ENCODE measurements at regions not wholly inside any gene's neighbourhood (a gene's known extent, or its start where the extent isn't known, plus 50 kb on each side); places are given as distances from the start of the nearest gene placed in this dataset.

GRCh38 chr10:133026171-133026570 is 61.6 kb upstream of the ADGRA1 start:
- no peak for DNase-seq
- no peak overlapping the region for H3K4me3 Mint-ChIP-seq
- POLR2A ChIA-PET, result no interaction called here
- CTCF ChIA-PET, result no interaction called here
- no peaks in the 10 kb centered on the region for H3K36me3 Mint-ChIP-seq (ENCODE audit: low read depth)
- no peak overlapping the region for H3K27ac Mint-ChIP-seq
- H3K27me3 Mint-ChIP-seq (ENCODE audit: low read depth), result no peaks in the 10 kb centered on the region
- no peak for ATAC-seq
- no peaks in the 10 kb centered on the region for H3K9me3 Mint-ChIP-seq (ENCODE audit: insufficient read depth)
- H3K4me1 Mint-ChIP-seq (ENCODE audit: low read depth), result no peaks in the 10 kb centered on the region

- POLR2A ChIA-PET, result no interaction called here
- ATAC-seq (no peak), DNase-seq (no peak)
- CTCF ChIA-PET, result no interaction called here
- no peaks in the 10 kb centered on the region for H3K9me3 Mint-ChIP-seq (ENCODE audit: insufficient read depth)
- no peaks in the 10 kb centered on the region for H3K27me3 Mint-ChIP-seq (ENCODE audit: low read depth)
- no peak overlapping the region for H3K27ac Mint-ChIP-seq
- no peaks in the 10 kb centered on the region for H3K36me3 Mint-ChIP-seq (ENCODE audit: low read depth)
- H3K4me3 Mint-ChIP-seq, result no peak overlapping the region
- H3K4me1 Mint-ChIP-seq (ENCODE audit: low read depth), result no peaks in the 10 kb centered on the region
These were observed 62.1 kb upstream of the ADGRA1 start for GRCh38 chr10:133025558-133026090.

GRCh38 chr10:133024704-133025557 is 62.8 kb upstream of the ADGRA1 start:
- no peaks in the 10 kb centered on the region for H3K9me3 Mint-ChIP-seq (ENCODE audit: insufficient read depth)
- DNase-seq (no peak), ATAC-seq (no peak)
- ChIA-PET CTCF (no interaction called here), POLR2A (no interaction called here)
- H3K27me3 Mint-ChIP-seq (ENCODE audit: low read depth), result no peaks in the 10 kb centered on the region
- H3K4me1 Mint-ChIP-seq (ENCODE audit: low read depth), result no peaks in the 10 kb centered on the region
- H3K27ac Mint-ChIP-seq, result no peak overlapping the region
- no peak overlapping the region for H3K4me3 Mint-ChIP-seq
- H3K36me3 Mint-ChIP-seq (ENCODE audit: low read depth), result no peaks in the 10 kb centered on the region

- no peak for ATAC-seq
- Mint-ChIP-seq H3K36me3 (ENCODE audit: low read depth) (no peaks in the 10 kb centered on the region), H3K4me3 (no peak overlapping the region), H3K27me3 (ENCODE audit: low read depth) (no peaks in the 10 kb centered on the region), H3K4me1 (ENCODE audit: low read depth) (no peaks in the 10 kb centered on the region), H3K27ac (no peak overlapping the region), H3K9me3 (ENCODE audit: insufficient read depth) (no peaks in the 10 kb centered on the region)
- ChIA-PET POLR2A (no interaction called here), CTCF (no interaction called here)
- DNase-seq, result no peak
These were observed 64.4 kb upstream of the ADGRA1 start for GRCh38 chr10:133023216-133023843.

GRCh38 chr10:133022776-133023100 is 65.0 kb upstream of the ADGRA1 start:
- H3K27me3 Mint-ChIP-seq (ENCODE audit: low read depth), result no peaks in the 10 kb centered on the region
- no peak overlapping the region for H3K27ac Mint-ChIP-seq
- H3K4me3 Mint-ChIP-seq, result no peak overlapping the region
- CTCF ChIA-PET, result no interaction called here
- ATAC-seq, result no peak
- no peaks in the 10 kb centered on the region for H3K9me3 Mint-ChIP-seq (ENCODE audit: insufficient read depth)
- no peak for DNase-seq
- H3K36me3 Mint-ChIP-seq (ENCODE audit: low read depth), result no peaks in the 10 kb centered on the region
- H3K4me1 Mint-ChIP-seq (ENCODE audit: low read depth), result no peaks in the 10 kb centered on the region
- POLR2A ChIA-PET, result no interaction called here

- POLR2A ChIA-PET, result no interaction called here
- no peak for DNase-seq
- no peaks in the 10 kb centered on the region for H3K27me3 Mint-ChIP-seq (ENCODE audit: low read depth)
These were observed 65.6 kb upstream of the ADGRA1 start for GRCh38 chr10:133021963-133022775.

GRCh38 chr10:133021116-133021962 is 66.4 kb upstream of the ADGRA1 start:
- ChIA-PET CTCF (no interaction called here), POLR2A (no interaction called here)
- Mint-ChIP-seq H3K27ac (no peak overlapping the region), H3K4me3 (no peak overlapping the region), H3K9me3 (ENCODE audit: insufficient read depth) (no peaks in the 10 kb centered on the region), H3K36me3 (ENCODE audit: low read depth) (no peaks in the 10 kb centered on the region), H3K4me1 (ENCODE audit: low read depth) (no peaks in the 10 kb centered on the region), H3K27me3 (ENCODE audit: low read depth) (no peaks in the 10 kb centered on the region)
- ATAC-seq (no peak), DNase-seq (no peak)

More at GRCh38 chr10:133021963-133022775, 65.6 kb upstream of the ADGRA1 start:
- Mint-ChIP-seq H3K36me3 (ENCODE audit: low read depth) (no peaks in the 10 kb centered on the region), H3K4me1 (ENCODE audit: low read depth) (no peaks in the 10 kb centered on the region), H3K27ac (no peak overlapping the region), H3K9me3 (ENCODE audit: insufficient read depth) (no peaks in the 10 kb centered on the region), H3K4me3 (no peak overlapping the region)
- ATAC-seq, result no peak
- CTCF ChIA-PET, result no interaction called here

- no peaks in the 10 kb centered on the region for H3K36me3 Mint-ChIP-seq (ENCODE audit: low read depth)
- ChIA-PET POLR2A (no interaction called here), CTCF (no interaction called here)
- DNase-seq (no peak), ATAC-seq (no peak)
- no peaks in the 10 kb centered on the region for H3K27me3 Mint-ChIP-seq (ENCODE audit: low read depth)
- no peaks in the 10 kb centered on the region for H3K4me1 Mint-ChIP-seq (ENCODE audit: low read depth)
- H3K4me3 Mint-ChIP-seq, result no peak overlapping the region
- no peaks in the 10 kb centered on the region for H3K9me3 Mint-ChIP-seq (ENCODE audit: insufficient read depth)
- no peak overlapping the region for H3K27ac Mint-ChIP-seq
These were observed 67.4 kb upstream of the ADGRA1 start for GRCh38 chr10:133020193-133020817.

GRCh38 chr10:133019651-133020050 is 68.1 kb upstream of the ADGRA1 start:
- ATAC-seq, result no peak

GRCh38 chr10:133019191-133019590 is 68.5 kb upstream of the ADGRA1 start:
- H3K36me3 Mint-ChIP-seq (ENCODE audit: low read depth), result no peaks in the 10 kb centered on the region
- H3K4me1 Mint-ChIP-seq (ENCODE audit: low read depth), result no peaks in the 10 kb centered on the region
- no peak overlapping the region for H3K4me3 Mint-ChIP-seq
- ChIA-PET CTCF (no interaction called here), POLR2A (no interaction called here)
- no peak for ATAC-seq
- H3K27me3 Mint-ChIP-seq (ENCODE audit: low read depth), result no peaks in the 10 kb centered on the region
- no peak overlapping the region for H3K27ac Mint-ChIP-seq
- H3K9me3 Mint-ChIP-seq (ENCODE audit: insufficient read depth), result no peaks in the 10 kb centered on the region
- DNase-seq, result no peak

More at GRCh38 chr10:133019651-133020050, 68.1 kb upstream of the ADGRA1 start:
- no peak for DNase-seq
- Mint-ChIP-seq H3K4me3 (no peak overlapping the region), H3K27ac (no peak overlapping the region), H3K36me3 (ENCODE audit: low read depth) (no peaks in the 10 kb centered on the region), H3K27me3 (ENCODE audit: low read depth) (no peaks in the 10 kb centered on the region), H3K9me3 (ENCODE audit: insufficient read depth) (no peaks in the 10 kb centered on the region), H3K4me1 (ENCODE audit: low read depth) (no peaks in the 10 kb centered on the region)
- ChIA-PET CTCF (no interaction called here), POLR2A (no interaction called here)

GRCh38 chr10:133018491-133018890 is 69.2 kb upstream of the ADGRA1 start:
- DNase-seq, result no peak

More at GRCh38 chr10:133018491-133018890, 69.2 kb upstream of the ADGRA1 start:
- no peak overlapping the region for H3K27ac Mint-ChIP-seq
- H3K4me1 Mint-ChIP-seq (ENCODE audit: low read depth), result no peaks in the 10 kb centered on the region
- H3K36me3 Mint-ChIP-seq (ENCODE audit: low read depth), result no peaks in the 10 kb centered on the region
- CTCF ChIA-PET, result no interaction called here
- no peak overlapping the region for H3K4me3 Mint-ChIP-seq
- no peaks in the 10 kb centered on the region for H3K27me3 Mint-ChIP-seq (ENCODE audit: low read depth)
- no peak for ATAC-seq
- POLR2A ChIA-PET, result no interaction called here
- H3K9me3 Mint-ChIP-seq (ENCODE audit: insufficient read depth), result no peaks in the 10 kb centered on the region

All from activated CD8-positive, alpha-beta T cell treated with anti-CD3 and anti-CD28 coated beads, Interleukin-2, amount 10 ng/mL, durations not matched to agents 7 days and 5 days (primary cell).